ENCODE measurements at regions not wholly inside any gene's neighbourhood (a gene's known extent, or its start where the extent isn't known, plus 50 kb on each side); places are given as distances from the start of the nearest gene placed in this dataset.

GRCh38 chr13:106660746-106661625 lies 93.0 kb upstream of the ARGLU1 start:
- Mint-ChIP-seq H3K4me3 (no peak overlapping the region), H3K27me3 (ENCODE audit: low read depth) (no peaks in the 10 kb centered on the region), H3K27ac (no peak overlapping the region), H3K4me1 (peaks cover 10% of the 10 kb centered on the region), H3K36me3 (no peaks in the 10 kb centered on the region), H3K9me3 (no peaks in the 10 kb centered on the region)
- no peak for DNase-seq (ENCODE audit: low spot score in 2 of 2, unreplicated experiment in 2 of 2)
- no peak for TF ChIP-seq CTCF (IDR thresholded peaks at IDR 0.05; ENCODE audit: unreplicated experiment)

- no peaks in the 10 kb centered on the region for H3K36me3 Mint-ChIP-seq
- TF ChIP-seq CTCF (IDR thresholded peaks at IDR 0.05; ENCODE audit: unreplicated experiment), result no peak
- H3K27ac Mint-ChIP-seq, result peak overlapping the region; percentile 14
- no peak for DNase-seq (ENCODE audit: low spot score in 2 of 2, unreplicated experiment in 2 of 2)
- H3K4me1 Mint-ChIP-seq, result peaks cover 13% of the 10 kb centered on the region
- H3K9me3 Mint-ChIP-seq, result no peaks in the 10 kb centered on the region
- H3K4me3 Mint-ChIP-seq, result no peak overlapping the region
- no peaks in the 10 kb centered on the region for H3K27me3 Mint-ChIP-seq (ENCODE audit: low read depth)
Measured at GRCh38 chr13:106657104-106657503, 89.2 kb upstream of the ARGLU1 start.

DNA sequence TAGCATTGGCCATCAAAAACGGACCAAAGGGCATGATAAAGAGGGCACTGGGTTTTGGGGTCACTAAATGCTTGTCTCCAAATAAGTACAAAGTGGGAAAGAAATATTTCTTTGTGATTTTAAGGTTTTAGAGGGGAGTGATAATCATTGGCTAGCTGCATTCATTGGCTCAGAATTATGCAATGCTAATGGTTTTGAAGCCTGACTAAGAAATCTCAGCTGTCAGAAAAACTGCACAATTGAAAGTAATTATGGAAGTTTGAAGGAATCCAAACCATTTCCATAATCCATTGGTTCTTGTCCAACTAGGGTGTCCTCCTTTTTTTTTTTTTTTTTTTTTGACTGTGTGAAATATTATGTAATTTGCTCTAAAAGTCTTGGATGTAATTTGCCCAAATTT lies 88.2 kb upstream of the ARGLU1 start:
- TF ChIP-seq CTCF (IDR thresholded peaks at IDR 0.05; ENCODE audit: unreplicated experiment), result no peak
- Mint-ChIP-seq H3K36me3 (no peaks in the 10 kb centered on the region), H3K4me1 (peaks cover 13% of the 10 kb centered on the region), H3K9me3 (peaks cover 2% of the 10 kb centered on the region), H3K4me3 (no peak overlapping the region), H3K27me3 (ENCODE audit: low read depth) (no peaks in the 10 kb centered on the region), H3K27ac (no peak overlapping the region)
- no peak for DNase-seq (ENCODE audit: low spot score in 2 of 2, unreplicated experiment in 2 of 2)

GRCh38 chr13:106651442-106651841 lies 83.5 kb upstream of the ARGLU1 start:
- no peak overlapping the region for H3K4me3 Mint-ChIP-seq
- peaks cover 11% of the 10 kb centered on the region for H3K9me3 Mint-ChIP-seq
- no peak overlapping the region for H3K27ac Mint-ChIP-seq
- DNase-seq (ENCODE audit: low spot score in 2 of 2, unreplicated experiment in 2 of 2), result no peak
- H3K4me1 Mint-ChIP-seq, result peaks cover 6% of the 10 kb centered on the region
- no peak for TF ChIP-seq CTCF (IDR thresholded peaks at IDR 0.05; ENCODE audit: unreplicated experiment)
- H3K36me3 Mint-ChIP-seq, result no peaks in the 10 kb centered on the region
- H3K27me3 Mint-ChIP-seq (ENCODE audit: low read depth), result no peaks in the 10 kb centered on the region

- Mint-ChIP-seq H3K27me3 (ENCODE audit: low read depth) (no peaks in the 10 kb centered on the region), H3K4me3 (no peak overlapping the region), H3K9me3 (peaks cover 11% of the 10 kb centered on the region), H3K4me1 (peaks cover 1% of the 10 kb centered on the region), H3K27ac (no peak overlapping the region), H3K36me3 (no peaks in the 10 kb centered on the region)
- DNase-seq (ENCODE audit: low spot score in 2 of 2, unreplicated experiment in 2 of 2), result no peak
- TF ChIP-seq CTCF (IDR thresholded peaks at IDR 0.05; ENCODE audit: unreplicated experiment), result no peak
Measured at GRCh38 chr13:106650690-106651205, 82.8 kb upstream of the ARGLU1 start.
